H9 (cell line): ENCODE measurements at regions not wholly inside any gene's neighbourhood (a gene's known extent, or its start where the extent isn't known, plus 50 kb on each side); places are given as distances from the start of the nearest gene placed in this dataset.

Experiments used
- DNase-seq: peaks from one replicate; pipeline ENCODE4 v3.0.0-alpha.2; 2017
- H2AFZ ChIP-seq: one replicate; pipeline ENCODE4 v1.6.1; 2013; ENCODE audit warnings: mild to moderate bottlenecking, low read length, control low read depth, moderate library complexity
- H2AK5ac ChIP-seq: 2 replicates; pipeline ENCODE4 v1.6.1; 2013; ENCODE audit warnings: low read length, control low read depth, mixed read lengths; ENCODE audit not compliant: insufficient read length
- H2BK120ac ChIP-seq: one replicate; pipeline ENCODE4 v1.6.1; 2013; ENCODE audit warnings: low read depth, mild to moderate bottlenecking, low read length, control low read depth, inconsistent platforms; ENCODE audit not compliant: poor library complexity, severe bottlenecking
- H2BK12ac ChIP-seq: 2 replicates; pipeline ENCODE4 v1.6.1; 2013; ENCODE audit warnings: low read length, control low read depth, mixed read lengths, low read depth; ENCODE audit not compliant: insufficient read length
- H2BK15ac ChIP-seq: 2 replicates; pipeline ENCODE4 v1.6.1; 2013; ENCODE audit warnings: low read depth, low read length, control low read depth
- H2BK20ac ChIP-seq: one replicate; pipeline ENCODE4 v1.6.1; 2013; ENCODE audit warnings: low read depth, mild to moderate bottlenecking, low read length, control low read depth, inconsistent platforms; ENCODE audit not compliant: poor library complexity, severe bottlenecking
- H2BK5ac ChIP-seq: 2 replicates; pipeline ENCODE4 v1.6.1; 2013; ENCODE audit warnings: low read length, control low read depth, mixed read lengths; ENCODE audit not compliant: insufficient read length
- H3K14ac ChIP-seq: 2 replicates; pipeline ENCODE4 v1.6.1; 2013; ENCODE audit warnings: low read length, control low read depth; ENCODE audit not compliant: insufficient read depth
- H3K18ac ChIP-seq: 2 replicates; pipeline ENCODE4 v1.6.1; 2013; ENCODE audit warnings: low read depth, mild to moderate bottlenecking, mixed read lengths, low read length, control low read depth; ENCODE audit not compliant: insufficient read length
- H3K23ac ChIP-seq: 2 replicates; pipeline ENCODE4 v1.6.1; 2013; ENCODE audit warnings: low read length, control low read depth, mixed read lengths, low read depth; ENCODE audit not compliant: insufficient read length
- H3K23me2 ChIP-seq: 2 replicates; pipeline ENCODE4 v1.6.1; 2013; ENCODE audit warnings: low read depth, mild to moderate bottlenecking, mixed read lengths, low read length, control low read depth; ENCODE audit not compliant: insufficient read length, poor library complexity, severe bottlenecking
- H3K27ac ChIP-seq: 2 replicates; pipeline ENCODE4 v1.5.1; 2013; ENCODE audit warnings: low read length, control low read depth, mixed read lengths, low read depth; ENCODE audit not compliant: insufficient read length
- H3K27me3 ChIP-seq: 2 replicates; pipeline ENCODE4 v1.6.1; 2013; ENCODE audit warnings: low read length, control low read depth, inconsistent platforms; ENCODE audit not compliant: insufficient read depth
- H3K4ac ChIP-seq: 2 replicates; pipeline ENCODE4 v1.6.1; 2013; ENCODE audit warnings: low read depth, mild to moderate bottlenecking, control low read depth, inconsistent platforms, low read length, moderate library complexity
- H3K4me1 ChIP-seq: 2 replicates; pipeline ENCODE4 v1.6.1; 2013; ENCODE audit warnings: low read length, control low read depth, inconsistent platforms; ENCODE audit not compliant: insufficient read depth
- H3K4me2 ChIP-seq: 2 replicates; pipeline ENCODE4 v1.6.1; 2013; ENCODE audit warnings: low read length, control low read depth, mixed read lengths; ENCODE audit not compliant: insufficient read length, insufficient read depth
- H3K56ac ChIP-seq: 2 replicates; pipeline ENCODE4 v1.6.1; 2013; ENCODE audit warnings: low read depth, mild to moderate bottlenecking, mixed read lengths, low read length, control low read depth; ENCODE audit not compliant: insufficient read length
- H3K79me1 ChIP-seq: 2 replicates; pipeline ENCODE4 v1.6.1; 2013; ENCODE audit warnings: low read depth, mild to moderate bottlenecking, moderate library complexity, low read length, control low read depth, inconsistent platforms; ENCODE audit not compliant: insufficient read depth, poor library complexity, severe bottlenecking
- H3K79me2 ChIP-seq: 2 replicates; pipeline ENCODE4 v1.6.1; 2013; ENCODE audit warnings: low read length, control low read depth, inconsistent platforms; ENCODE audit not compliant: insufficient read depth
- H3K9ac ChIP-seq: 2 replicates; pipeline ENCODE4 v1.6.1; 2013; ENCODE audit warnings: low read length, control low read depth, mixed read lengths; ENCODE audit not compliant: insufficient read length; ENCODE audit errors: extremely low read depth
- H3K9me3 ChIP-seq: one replicate; pipeline ENCODE4 v1.6.1; 2013; ENCODE audit warnings: low read depth, low read length, inconsistent platforms; ENCODE audit not compliant: control insufficient read depth
- H3T11ph ChIP-seq: one replicate; pipeline ENCODE4 v1.6.1; 2013; ENCODE audit warnings: mild to moderate bottlenecking, low read length, control low read depth, inconsistent platforms
- H4K20me1 ChIP-seq: one replicate; pipeline ENCODE4 v1.6.1; 2013; ENCODE audit not compliant: control insufficient read depth, insufficient read length, insufficient read depth
- H4K5ac ChIP-seq: 2 replicates; pipeline ENCODE4 v1.6.1; 2013; ENCODE audit warnings: low read depth, mild to moderate bottlenecking, mixed read lengths, low read length, control low read depth; ENCODE audit not compliant: insufficient read length
- H4K8ac ChIP-seq: replicated peaks from 2 replicates; pipeline ENCODE4 v1.6.1; 2013; ENCODE audit warnings: low read length, control low read depth, mixed read lengths, low read depth; ENCODE audit not compliant: insufficient read length
- H4K91ac ChIP-seq: 2 replicates; pipeline ENCODE4 v1.6.1; 2013; ENCODE audit warnings: low read depth, mild to moderate bottlenecking, moderate library complexity, mixed read lengths, low read length, control low read depth; ENCODE audit not compliant: insufficient read length
- H3K27ac Mint-ChIP-seq, 3 experiments: 2 replicates in 2 of 3; 3 replicates in 1 of 3; pipeline ENCODE4 v1.8.0; 2020 to 2021; ENCODE audit warnings: mixed read lengths in 3 of 3, mild to moderate bottlenecking in 1 of 3, moderate library complexity in 1 of 3
- H3K27me3 Mint-ChIP-seq: 2 replicates; pipeline ENCODE4 v1.8.0; 2021; ENCODE audit warnings: low read depth, mild to moderate bottlenecking, moderate library complexity, mixed read lengths
- H3K36me3 Mint-ChIP-seq, 3 experiments: 2 replicates in 2 of 3; 3 replicates in 1 of 3; pipeline ENCODE4 v1.8.0; 2020 to 2021; ENCODE audit warnings: low read depth in 3 of 3, mixed read lengths in 3 of 3; ENCODE audit not compliant: insufficient read depth in 1 of 3
- H3K4me1 Mint-ChIP-seq, 2 experiments: 2 replicates each; pipeline ENCODE4 v1.8.0; 2020; ENCODE audit warnings: mixed read lengths in 2 of 2
- H3K4me3 Mint-ChIP-seq, 2 experiments: 2 replicates in 1 of 2; 3 replicates in 1 of 2; pipeline ENCODE4 v1.8.0; 2020 to 2021; ENCODE audit warnings: mild to moderate bottlenecking in 2 of 2, mixed read lengths in 2 of 2, moderate library complexity in 1 of 2
- H3K9me3 Mint-ChIP-seq, 2 experiments: 2 replicates in 1 of 2; 3 replicates in 1 of 2; pipeline ENCODE4 v1.8.0; 2020; ENCODE audit warnings: mild to moderate bottlenecking in 2 of 2, mixed read lengths in 2 of 2, moderate library complexity in 1 of 2
- CTCF ChIP-seq: fragments of 200-600 bp; sonication (generic); conservative IDR thresholded peaks from 3 replicates; pipeline ENCODE4 v1.8.0; 2021; ENCODE audit warnings: antibody characterized with exemption, mild to moderate bottlenecking
- WGBS: extraction: QIAGEN DNeasy Blood & Tissue Kit; methylation state at CpG from one replicate; pipeline ENCODE4 v1.1.7; 2013; ENCODE audit warnings: missing lambda C conversion rate, low lambda C conversion rate, mixed read lengths; ENCODE audit not compliant: insufficient read length; ENCODE audit errors: extremely low coverage; 5-methylcytosine and 5-hydroxymethylcytosine counted together

- Histone ChIP-seq H3K27me3 (no peaks in the 10 kb centered on the region), H3K9ac (no peak overlapping the region), H2BK5ac (no peak overlapping the region), H3K56ac (no peak overlapping the region), H2BK20ac (no peak overlapping the region), H4K91ac (no peak overlapping the region), H2AFZ (no peak overlapping the region), H2AK5ac (no peak overlapping the region), H3K9me3 (no peaks in the 10 kb centered on the region), H3K27ac (no peak overlapping the region), H2BK120ac (no peak overlapping the region), H3K4me2 (no peak overlapping the region), H3K4ac (no peak overlapping the region), H3K79me1 (no peaks in the 10 kb centered on the region), H3K79me2 (no peaks in the 10 kb centered on the region), H3K18ac (no peak overlapping the region), H3K23me2 (no peaks in the 10 kb centered on the region), H2BK12ac (no peak overlapping the region), H3K4me1 (no peaks in the 10 kb centered on the region), H4K20me1 (no peaks in the 10 kb centered on the region), H2BK15ac (no peak overlapping the region), H3T11ph (no peak overlapping the region), H4K8ac (no peak overlapping the region), H4K5ac (no peak overlapping the region), H3K14ac (no peak overlapping the region), H3K23ac (no peak overlapping the region)
- no peak for TF ChIP-seq CTCF
- DNase-seq: no peak
- no CpG with 5 or more reads among the region's 4 CpGs for WGBS
- H3K4me3 Mint-ChIP-seq: no peak overlapping the region
- H3K27me3 Mint-ChIP-seq: no peaks in the 10 kb centered on the region; the same call in 1 of the 2 replicates
- no peak overlapping the region for H3K27ac Mint-ChIP-seq
- peaks cover 6 to 12% of the 10 kb centered on the region in 2 experiments for H3K4me1 Mint-ChIP-seq
- peaks cover 0 to 3% of the 10 kb centered on the region in 2 experiments; a peak in 2 of 5 replicates for H3K9me3 Mint-ChIP-seq
- H3K36me3 Mint-ChIP-seq: peaks cover 0 to 4% (median 0%) of the 10 kb centered on the region in 3 experiments; a peak in 1 of 7 replicates
Measured at GRCh38 chr1:168823988-168824387, 95.0 kb upstream of the DPT start.
